H9 (cell line): ENCODE measurements at regions not wholly inside any gene's neighbourhood (a gene's known extent, or its start where the extent isn't known, plus 50 kb on each side); places are given as distances from the start of the nearest gene placed in this dataset.

ENCODE experiments used
- DNase-seq: peaks from one replicate; pipeline ENCODE4 v3.0.0-alpha.2; 2017
- H2AFZ ChIP-seq: one replicate; pipeline ENCODE4 v1.6.1; 2013; ENCODE audit warnings: mild to moderate bottlenecking, low read length, control low read depth, moderate library complexity
- H2AK5ac ChIP-seq: 2 replicates; pipeline ENCODE4 v1.6.1; 2013; ENCODE audit warnings: low read length, control low read depth, mixed read lengths; ENCODE audit not compliant: insufficient read length
- H2BK120ac ChIP-seq: one replicate; pipeline ENCODE4 v1.6.1; 2013; ENCODE audit warnings: low read depth, mild to moderate bottlenecking, low read length, control low read depth, inconsistent platforms; ENCODE audit not compliant: poor library complexity, severe bottlenecking
- H2BK12ac ChIP-seq: 2 replicates; pipeline ENCODE4 v1.6.1; 2013; ENCODE audit warnings: low read length, control low read depth, mixed read lengths, low read depth; ENCODE audit not compliant: insufficient read length
- H2BK15ac ChIP-seq: 2 replicates; pipeline ENCODE4 v1.6.1; 2013; ENCODE audit warnings: low read depth, low read length, control low read depth
- H2BK20ac ChIP-seq: one replicate; pipeline ENCODE4 v1.6.1; 2013; ENCODE audit warnings: low read depth, mild to moderate bottlenecking, low read length, control low read depth, inconsistent platforms; ENCODE audit not compliant: poor library complexity, severe bottlenecking
- H2BK5ac ChIP-seq: 2 replicates; pipeline ENCODE4 v1.6.1; 2013; ENCODE audit warnings: low read length, control low read depth, mixed read lengths; ENCODE audit not compliant: insufficient read length
- H3K14ac ChIP-seq: 2 replicates; pipeline ENCODE4 v1.6.1; 2013; ENCODE audit warnings: low read length, control low read depth; ENCODE audit not compliant: insufficient read depth
- H3K18ac ChIP-seq: 2 replicates; pipeline ENCODE4 v1.6.1; 2013; ENCODE audit warnings: low read depth, mild to moderate bottlenecking, mixed read lengths, low read length, control low read depth; ENCODE audit not compliant: insufficient read length
- H3K23ac ChIP-seq: 2 replicates; pipeline ENCODE4 v1.6.1; 2013; ENCODE audit warnings: low read length, control low read depth, mixed read lengths, low read depth; ENCODE audit not compliant: insufficient read length
- H3K23me2 ChIP-seq: 2 replicates; pipeline ENCODE4 v1.6.1; 2013; ENCODE audit warnings: low read depth, mild to moderate bottlenecking, mixed read lengths, low read length, control low read depth; ENCODE audit not compliant: insufficient read length, poor library complexity, severe bottlenecking
- H3K27ac ChIP-seq: 2 replicates; pipeline ENCODE4 v1.5.1; 2013; ENCODE audit warnings: low read length, control low read depth, mixed read lengths, low read depth; ENCODE audit not compliant: insufficient read length
- H3K27me3 ChIP-seq: 2 replicates; pipeline ENCODE4 v1.6.1; 2013; ENCODE audit warnings: low read length, control low read depth, inconsistent platforms; ENCODE audit not compliant: insufficient read depth
- H3K4ac ChIP-seq: 2 replicates; pipeline ENCODE4 v1.6.1; 2013; ENCODE audit warnings: low read depth, mild to moderate bottlenecking, control low read depth, inconsistent platforms, low read length, moderate library complexity
- H3K4me1 ChIP-seq: 2 replicates; pipeline ENCODE4 v1.6.1; 2013; ENCODE audit warnings: low read length, control low read depth, inconsistent platforms; ENCODE audit not compliant: insufficient read depth
- H3K4me2 ChIP-seq: 2 replicates; pipeline ENCODE4 v1.6.1; 2013; ENCODE audit warnings: low read length, control low read depth, mixed read lengths; ENCODE audit not compliant: insufficient read length, insufficient read depth
- H3K56ac ChIP-seq: 2 replicates; pipeline ENCODE4 v1.6.1; 2013; ENCODE audit warnings: low read depth, mild to moderate bottlenecking, mixed read lengths, low read length, control low read depth; ENCODE audit not compliant: insufficient read length
- H3K79me1 ChIP-seq: 2 replicates; pipeline ENCODE4 v1.6.1; 2013; ENCODE audit warnings: low read depth, mild to moderate bottlenecking, moderate library complexity, low read length, control low read depth, inconsistent platforms; ENCODE audit not compliant: insufficient read depth, poor library complexity, severe bottlenecking
- H3K79me2 ChIP-seq: 2 replicates; pipeline ENCODE4 v1.6.1; 2013; ENCODE audit warnings: low read length, control low read depth, inconsistent platforms; ENCODE audit not compliant: insufficient read depth
- H3K9ac ChIP-seq: 2 replicates; pipeline ENCODE4 v1.6.1; 2013; ENCODE audit warnings: low read length, control low read depth, mixed read lengths; ENCODE audit not compliant: insufficient read length; ENCODE audit errors: extremely low read depth
- H3K9me3 ChIP-seq: one replicate; pipeline ENCODE4 v1.6.1; 2013; ENCODE audit warnings: low read depth, low read length, inconsistent platforms; ENCODE audit not compliant: control insufficient read depth
- H3T11ph ChIP-seq: one replicate; pipeline ENCODE4 v1.6.1; 2013; ENCODE audit warnings: mild to moderate bottlenecking, low read length, control low read depth, inconsistent platforms
- H4K20me1 ChIP-seq: one replicate; pipeline ENCODE4 v1.6.1; 2013; ENCODE audit not compliant: control insufficient read depth, insufficient read length, insufficient read depth
- H4K5ac ChIP-seq: 2 replicates; pipeline ENCODE4 v1.6.1; 2013; ENCODE audit warnings: low read depth, mild to moderate bottlenecking, mixed read lengths, low read length, control low read depth; ENCODE audit not compliant: insufficient read length
- H4K8ac ChIP-seq: replicated peaks from 2 replicates; pipeline ENCODE4 v1.6.1; 2013; ENCODE audit warnings: low read length, control low read depth, mixed read lengths, low read depth; ENCODE audit not compliant: insufficient read length
- H4K91ac ChIP-seq: 2 replicates; pipeline ENCODE4 v1.6.1; 2013; ENCODE audit warnings: low read depth, mild to moderate bottlenecking, moderate library complexity, mixed read lengths, low read length, control low read depth; ENCODE audit not compliant: insufficient read length
- H3K27ac Mint-ChIP-seq, 3 experiments: 2 replicates in 2 of 3; 3 replicates in 1 of 3; pipeline ENCODE4 v1.8.0; 2020 to 2021; ENCODE audit warnings: mixed read lengths in 3 of 3, mild to moderate bottlenecking in 1 of 3, moderate library complexity in 1 of 3
- H3K27me3 Mint-ChIP-seq: 2 replicates; pipeline ENCODE4 v1.8.0; 2021; ENCODE audit warnings: low read depth, mild to moderate bottlenecking, moderate library complexity, mixed read lengths
- H3K36me3 Mint-ChIP-seq, 3 experiments: 2 replicates in 2 of 3; 3 replicates in 1 of 3; pipeline ENCODE4 v1.8.0; 2020 to 2021; ENCODE audit warnings: low read depth in 3 of 3, mixed read lengths in 3 of 3; ENCODE audit not compliant: insufficient read depth in 1 of 3
- H3K4me1 Mint-ChIP-seq, 2 experiments: 2 replicates each; pipeline ENCODE4 v1.8.0; 2020; ENCODE audit warnings: mixed read lengths in 2 of 2
- H3K4me3 Mint-ChIP-seq, 2 experiments: 2 replicates in 1 of 2; 3 replicates in 1 of 2; pipeline ENCODE4 v1.8.0; 2020 to 2021; ENCODE audit warnings: mild to moderate bottlenecking in 2 of 2, mixed read lengths in 2 of 2, moderate library complexity in 1 of 2
- H3K9me3 Mint-ChIP-seq, 2 experiments: 2 replicates in 1 of 2; 3 replicates in 1 of 2; pipeline ENCODE4 v1.8.0; 2020; ENCODE audit warnings: mild to moderate bottlenecking in 2 of 2, mixed read lengths in 2 of 2, moderate library complexity in 1 of 2
- WGBS: extraction: QIAGEN DNeasy Blood & Tissue Kit; methylation state at CpG from one replicate; pipeline ENCODE4 v1.1.7; 2013; ENCODE audit warnings: missing lambda C conversion rate, low lambda C conversion rate, mixed read lengths; ENCODE audit not compliant: insufficient read length; ENCODE audit errors: extremely low coverage; 5-methylcytosine and 5-hydroxymethylcytosine counted together
- TF ChIP-seq, protein P1 (sequence below): fragments of 200-600 bp; sonication (generic); conservative IDR thresholded peaks from 3 replicates; pipeline ENCODE4 v1.8.0; 2021; ENCODE audit warnings: antibody characterized with exemption, mild to moderate bottlenecking

DNA sequence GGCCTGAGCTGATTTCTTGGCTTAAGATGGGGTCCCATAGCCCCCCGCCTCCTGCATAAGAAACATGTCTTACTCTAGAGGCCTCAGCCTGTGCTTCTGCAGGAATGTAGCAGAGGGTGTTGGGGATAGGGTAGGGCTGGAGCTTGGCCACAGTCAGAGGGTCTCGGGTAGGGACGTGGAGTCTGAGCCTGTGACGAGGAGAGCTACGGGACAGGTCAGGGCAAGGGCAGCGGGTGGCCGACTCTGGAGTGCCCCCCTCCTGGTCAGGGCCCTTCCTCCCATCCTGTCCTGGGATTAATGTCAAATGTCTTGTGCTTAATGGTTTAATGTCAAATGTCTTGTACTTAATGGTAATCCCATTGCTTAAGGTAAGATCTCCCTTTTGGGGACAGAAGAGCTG, 130.4 kb downstream of the GLI2 start:
- no peaks in the 10 kb centered on the region for H3K9me3 ChIP-seq
- H3K79me1 ChIP-seq = no peaks in the 10 kb centered on the region
- H4K91ac ChIP-seq = no peak overlapping the region
- Mint-ChIP-seq H3K27me3 (peaks cover 3% of the 10 kb centered on the region), H3K4me3 (no peak overlapping the region; a peak in 1 of 5 replicates), H3K36me3 (peaks cover 3 to 6% (median 5%) of the 10 kb centered on the region in 3 experiments; a peak in 3 of 7 replicates), H3K4me1 (peaks cover 63 to 65% of the 10 kb centered on the region in 2 experiments), H3K27ac (no peak overlapping the region; a peak in 1 of 7 replicates), H3K9me3 (no peaks in the 10 kb centered on the region)
- no CpG with 5 or more reads among the region's 7 CpGs for WGBS
- no peak overlapping the region for H3K27ac ChIP-seq
- H4K20me1 ChIP-seq = no peaks in the 10 kb centered on the region
- no peak overlapping the region for H2BK120ac ChIP-seq
- peaks cover 7% of the 10 kb centered on the region; the same call in 1 of the 2 replicates for H3K4me1 ChIP-seq
- H3K9ac ChIP-seq = no peak overlapping the region
- H3K27me3 ChIP-seq = no peaks in the 10 kb centered on the region
- H3K4ac ChIP-seq = no peak overlapping the region
- DNase-seq = no peak
- peaks cover 2% of the 10 kb centered on the region for H3K23me2 ChIP-seq
- H3T11ph ChIP-seq = no peak overlapping the region
- no peak overlapping the region for H3K23ac ChIP-seq
- no peak overlapping the region for H2BK15ac ChIP-seq
- H3K14ac ChIP-seq = no peak overlapping the region; the same call in 1 of the 2 replicates
- no peak overlapping the region for H3K56ac ChIP-seq
- no peak overlapping the region for H2AFZ ChIP-seq
- H2BK5ac ChIP-seq = no peak overlapping the region
- no peak overlapping the region for H2BK20ac ChIP-seq
- no peak overlapping the region for H2AK5ac ChIP-seq
- H3K18ac ChIP-seq = no peak overlapping the region
- H3K79me2 ChIP-seq = no peaks in the 10 kb centered on the region; the same call in 1 of the 2 replicates
- H4K5ac ChIP-seq = no peak overlapping the region
- no peak overlapping the region for H3K4me2 ChIP-seq
- TF ChIP-seq, protein P1, sequence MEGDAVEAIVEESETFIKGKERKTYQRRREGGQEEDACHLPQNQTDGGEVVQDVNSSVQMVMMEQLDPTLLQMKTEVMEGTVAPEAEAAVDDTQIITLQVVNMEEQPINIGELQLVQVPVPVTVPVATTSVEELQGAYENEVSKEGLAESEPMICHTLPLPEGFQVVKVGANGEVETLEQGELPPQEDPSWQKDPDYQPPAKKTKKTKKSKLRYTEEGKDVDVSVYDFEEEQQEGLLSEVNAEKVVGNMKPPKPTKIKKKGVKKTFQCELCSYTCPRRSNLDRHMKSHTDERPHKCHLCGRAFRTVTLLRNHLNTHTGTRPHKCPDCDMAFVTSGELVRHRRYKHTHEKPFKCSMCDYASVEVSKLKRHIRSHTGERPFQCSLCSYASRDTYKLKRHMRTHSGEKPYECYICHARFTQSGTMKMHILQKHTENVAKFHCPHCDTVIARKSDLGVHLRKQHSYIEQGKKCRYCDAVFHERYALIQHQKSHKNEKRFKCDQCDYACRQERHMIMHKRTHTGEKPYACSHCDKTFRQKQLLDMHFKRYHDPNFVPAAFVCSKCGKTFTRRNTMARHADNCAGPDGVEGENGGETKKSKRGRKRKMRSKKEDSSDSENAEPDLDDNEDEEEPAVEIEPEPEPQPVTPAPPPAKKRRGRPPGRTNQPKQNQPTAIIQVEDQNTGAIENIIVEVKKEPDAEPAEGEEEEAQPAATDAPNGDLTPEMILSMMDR = no peak
- no peak overlapping the region for H4K8ac ChIP-seq
- no peak overlapping the region for H2BK12ac ChIP-seq
